ENCODE measurements at regions not wholly inside any gene's neighbourhood (a gene's known extent, or its start where the extent isn't known, plus 50 kb on each side); places are given as distances from the start of the nearest gene placed in this dataset.
"Not testable (repeated sequence)": the region's sequence is repeated elsewhere in the genome, so short reads cannot be mapped to it uniquely, and the experiment has no call there.

GRCh38 chr13:111757094-111757493 is 309.9 kb upstream of the SOX1 start:
- intact Hi-C loops (cut with DNase I); DNase-seq (ENCODE audit: low spot score); ATAC-seq: not testable (repeated sequence)

GRCh38 chr13:111757618-111758017 is 309.3 kb upstream of the SOX1 start:
- DNase-seq (ENCODE audit: low spot score); ATAC-seq; intact Hi-C loops (cut with DNase I): not testable (repeated sequence)

GRCh38 chr13:111763001-111763872 is 303.7 kb upstream of the SOX1 start:
- DNase-seq (ENCODE audit: low spot score); intact Hi-C loops (cut with DNase I): not testable (repeated sequence)
- ATAC-seq = peak; percentile 38

GRCh38 chr13:111764550-111764949 is 302.4 kb upstream of the SOX1 start:
- ATAC-seq = peak; percentile 70
- DNase-seq (ENCODE audit: low spot score); intact Hi-C loops (cut with DNase I): not testable (repeated sequence)

- intact Hi-C loops (cut with DNase I); ATAC-seq; DNase-seq (ENCODE audit: low spot score): not testable (repeated sequence)
Observed at GRCh38 chr13:111764996-111765395, 302.0 kb upstream of the SOX1 start.

- DNase-seq (ENCODE audit: low spot score); intact Hi-C loops (cut with DNase I); ATAC-seq: not testable (repeated sequence)
Observed at GRCh38 chr13:111775718-111776117, 291.2 kb upstream of the SOX1 start.

- DNase-seq (ENCODE audit: low spot score); ATAC-seq; intact Hi-C loops (cut with DNase I): not testable (repeated sequence)
Observed at GRCh38 chr13:111777351-111777750, 289.6 kb upstream of the SOX1 start.

GRCh38 chr13:111781395-111781794 is 285.6 kb upstream of the SOX1 start:
- DNase-seq (ENCODE audit: low spot score); ATAC-seq; intact Hi-C loops (cut with DNase I): not testable (repeated sequence)

GRCh38 chr13:111787321-111787720 is 279.6 kb upstream of the SOX1 start:
- intact Hi-C loops (cut with DNase I); ATAC-seq: not testable (repeated sequence)

GRCh38 chr13:111789011-111789410 is 277.9 kb upstream of the SOX1 start:
- no peak for DNase-seq (ENCODE audit: low spot score)
- intact Hi-C loops (cut with DNase I) = no loop called here
- ATAC-seq = no peak

More at GRCh38 chr13:111787321-111787720, 279.6 kb upstream of the SOX1 start:
- not testable (repeated sequence) for DNase-seq (ENCODE audit: low spot score)

- intact Hi-C loops (cut with DNase I) = no loop called here
- ATAC-seq (no peak), DNase-seq (ENCODE audit: low spot score) (no peak)
Observed at GRCh38 chr13:111789420-111789819, 277.5 kb upstream of the SOX1 start.

GRCh38 chr13:111790621-111791020 is 276.3 kb upstream of the SOX1 start:
- no peak for DNase-seq (ENCODE audit: low spot score)
- no peak for ATAC-seq
- intact Hi-C loops (cut with DNase I) = no loop called here

GRCh38 chr13:111791131-111791530 is 275.8 kb upstream of the SOX1 start:
- DNase-seq (ENCODE audit: low spot score) (no peak), ATAC-seq (no peak)
- intact Hi-C loops (cut with DNase I) = no loop called here

- DNase-seq (ENCODE audit: low spot score) (no peak), ATAC-seq (no peak)
Observed at GRCh38 chr13:111792956-111793355, 274.0 kb upstream of the SOX1 start.

More at GRCh38 chr13:111792956-111793355, 274.0 kb upstream of the SOX1 start:
- intact Hi-C loops (cut with DNase I) = no loop called here
